SU-DHL-6 (cell line): ENCODE measurements at regions not wholly inside any gene's neighbourhood (a gene's known extent, or its start where the extent isn't known, plus 50 kb on each side); places are given as distances from the start of the nearest gene placed in this dataset.
"Not testable (repeated sequence)": the region's sequence is repeated elsewhere in the genome, so short reads cannot be mapped to it uniquely, and the experiment has no call there.

Experiments used
- H2AFZ ChIP-seq: fragments of 200-600 bp; sonication (generic); 2 replicates; pipeline ENCODE4 v1.6.1; 2014; ENCODE audit warnings: low read depth, mild to moderate bottlenecking, moderate library complexity, mixed read lengths, antibody characterized with exemption, low read length; ENCODE audit not compliant: severe bottlenecking
- H3F3A ChIP-seq: fragments of 200-600 bp; shearing (Covaris generic); 2 replicates; pipeline ENCODE4 v1.6.0; 2016; ENCODE audit warnings: antibody characterized with exemption, mild to moderate bottlenecking; ENCODE audit not compliant: insufficient read depth
- H3K27ac ChIP-seq: fragments of 200-600 bp; sonication (generic); 2 replicates; pipeline ENCODE4 v1.5.1; 2016; ENCODE audit warnings: low read depth, mild to moderate bottlenecking, low read length, moderate library complexity, mixed read lengths
- H3K27me3 ChIP-seq: fragments of 200-600 bp; sonication (generic), shearing (Covaris generic); 2 replicates; pipeline ENCODE4 v1.6.0; 2014; ENCODE audit warnings: mild to moderate bottlenecking, low read length
- H3K36me3 ChIP-seq: fragments of 200-600 bp; sonication (generic); 2 replicates; pipeline ENCODE4 v1.6.1; 2014; ENCODE audit warnings: mild to moderate bottlenecking, low read length, mixed read lengths
- H3K4me2 ChIP-seq: fragments of 300-600, 200-600 bp; shearing (Covaris generic), sonication (generic); 2 replicates; pipeline ENCODE4 v1.6.0; 2014; ENCODE audit warnings: low read length, low read depth, mild to moderate bottlenecking; ENCODE audit not compliant: poor library complexity, severe bottlenecking
- H3K4me3 ChIP-seq: fragments of 200-600 bp; sonication (generic); 2 replicates; pipeline ENCODE4 v1.5.1; 2014; ENCODE audit warnings: antibody characterized with exemption, low read length, mild to moderate bottlenecking, mixed read lengths; ENCODE audit not compliant: insufficient read depth, poor library complexity, severe bottlenecking
- H3K79me2 ChIP-seq: fragments of 200-600 bp; sonication (generic); 2 replicates; pipeline ENCODE4 v1.6.1; 2014; ENCODE audit warnings: mild to moderate bottlenecking, low read length, moderate library complexity; ENCODE audit not compliant: insufficient read depth
- H3K9ac ChIP-seq: fragments of 200-600 bp; sonication (generic); 2 replicates; pipeline ENCODE4 v1.7.0; 2014; ENCODE audit warnings: mild to moderate bottlenecking, low read length
- H3K9me2 ChIP-seq: fragments of 200-600 bp; sonication (generic); replicated peaks from 2 replicates; pipeline ENCODE4 v1.6.1; 2014; ENCODE audit warnings: low read length; ENCODE audit not compliant: insufficient read depth
- H3K9me3 ChIP-seq: fragments of 200-600 bp; sonication (generic); 2 replicates; pipeline ENCODE4 v1.6.1; 2014; ENCODE audit warnings: low read length, mixed read lengths; ENCODE audit not compliant: insufficient read depth
- H4K20me1 ChIP-seq: fragments of 200-600 bp; sonication (generic); 2 replicates; pipeline ENCODE4 v1.6.1; 2014; ENCODE audit warnings: low read depth, mild to moderate bottlenecking, antibody characterized with exemption, low read length, moderate library complexity, mixed read lengths

DNA sequence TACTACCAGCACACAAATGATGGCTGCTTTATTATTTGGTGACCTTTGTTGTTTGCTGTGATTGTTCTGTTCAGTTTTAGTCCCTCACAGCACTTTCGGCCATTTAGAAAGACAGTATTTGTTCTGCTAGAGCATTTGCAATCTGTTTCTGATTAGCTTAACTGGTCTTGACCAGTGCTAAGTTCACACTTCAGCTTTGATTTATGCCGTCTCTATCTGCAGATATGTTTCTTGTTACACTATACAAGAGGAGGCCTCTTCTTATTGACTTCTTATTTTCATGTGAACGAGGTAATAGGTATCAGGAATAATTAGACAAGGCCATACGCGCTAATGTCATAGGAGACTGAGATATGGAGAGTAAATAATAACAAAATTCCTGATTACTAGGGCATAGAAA lies 253.0 kb upstream of the PLGLB2 start:
- not testable (repeated sequence) for H3K9me3 ChIP-seq, H3K27me3 ChIP-seq, H4K20me1 ChIP-seq, H3F3A ChIP-seq, H3K9ac ChIP-seq, H3K9me2 ChIP-seq, H3K4me3 ChIP-seq, H3K27ac ChIP-seq, H2AFZ ChIP-seq, H3K79me2 ChIP-seq, H3K36me3 ChIP-seq, H3K4me2 ChIP-seq

DNA sequence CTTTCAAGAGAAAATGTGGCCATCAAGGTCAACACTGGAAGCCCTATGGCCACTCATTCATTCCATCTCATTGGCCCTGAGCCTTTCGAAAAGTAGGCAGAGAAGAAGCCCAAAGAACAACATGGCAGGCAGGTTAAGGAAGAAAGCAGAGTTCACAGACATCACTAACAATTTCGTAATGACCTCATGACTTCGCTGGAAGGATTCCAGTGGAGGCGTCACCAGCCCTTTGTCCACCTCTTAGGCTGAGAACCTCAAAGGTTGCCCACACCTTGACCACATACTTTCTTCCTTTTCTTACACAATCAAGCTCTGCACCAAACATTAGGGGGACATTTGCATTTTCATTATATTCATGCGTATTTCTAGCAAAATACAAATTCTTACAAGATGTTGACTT lies 252.4 kb upstream of the PLGLB2 start:
- not testable (repeated sequence) for H3K4me2 ChIP-seq

DNA sequence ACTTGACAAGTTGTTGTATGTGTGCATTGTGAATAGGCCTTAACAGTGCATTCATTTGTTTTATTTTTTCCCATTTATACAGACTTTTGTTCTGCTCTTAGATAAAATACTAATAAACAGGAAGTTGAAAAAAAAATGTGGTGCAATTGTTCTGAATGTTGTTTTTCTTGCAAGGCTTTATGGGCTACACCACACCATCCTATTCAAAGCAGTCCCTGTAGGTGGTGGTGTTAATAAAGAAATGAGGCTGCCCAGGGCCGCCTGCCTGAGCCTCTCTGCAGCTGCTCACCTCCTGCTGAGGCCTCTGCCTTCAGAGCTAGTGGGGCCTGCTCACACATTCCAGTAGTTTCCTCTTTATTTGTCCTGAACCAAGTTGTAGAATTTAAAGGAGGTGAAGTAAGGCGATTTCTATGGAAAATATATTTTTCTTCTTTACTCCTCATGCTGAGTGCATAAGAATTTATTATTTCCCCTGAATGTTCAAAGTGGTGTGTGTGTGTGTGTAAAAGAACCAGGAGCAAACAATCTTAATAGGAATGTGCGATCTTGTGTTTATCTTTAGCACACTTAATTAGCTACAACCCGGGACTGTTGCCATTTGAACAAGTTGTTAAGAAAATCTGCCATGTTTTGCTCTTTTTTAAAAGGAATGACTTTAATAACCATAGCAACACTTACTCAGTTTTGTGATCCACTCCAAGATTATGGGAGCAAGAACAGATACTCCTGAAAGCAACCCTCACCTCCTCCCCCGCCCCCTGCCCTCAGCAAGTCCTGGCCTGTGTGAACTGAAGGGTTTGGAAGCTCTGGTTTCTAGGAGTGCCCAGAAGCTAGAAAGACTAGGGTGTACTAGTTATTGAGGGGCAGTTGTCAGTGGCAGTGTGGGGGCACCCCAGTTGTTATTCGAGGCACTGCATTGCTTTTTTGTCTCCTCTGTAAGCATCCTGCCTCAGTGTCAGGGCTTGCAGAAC lies 251.6 kb upstream of the PLGLB2 start:
- H3K27me3 ChIP-seq, H3K9ac ChIP-seq, H4K20me1 ChIP-seq, H2AFZ ChIP-seq, H3K4me3 ChIP-seq, H3K9me3 ChIP-seq, H3K36me3 ChIP-seq, H3K79me2 ChIP-seq, H3F3A ChIP-seq, H3K9me2 ChIP-seq, H3K4me2 ChIP-seq: not testable (repeated sequence)
- H3K27ac ChIP-seq, result peak overlapping the region; percentile 64

More for the DNA sequence above, 252.4 kb upstream of the PLGLB2 start:
- not testable (repeated sequence) for H3F3A ChIP-seq, H3K4me3 ChIP-seq, H3K9me2 ChIP-seq, H3K27me3 ChIP-seq, H4K20me1 ChIP-seq, H3K9ac ChIP-seq, H3K9me3 ChIP-seq, H3K79me2 ChIP-seq, H3K27ac ChIP-seq, H2AFZ ChIP-seq, H3K36me3 ChIP-seq

DNA sequence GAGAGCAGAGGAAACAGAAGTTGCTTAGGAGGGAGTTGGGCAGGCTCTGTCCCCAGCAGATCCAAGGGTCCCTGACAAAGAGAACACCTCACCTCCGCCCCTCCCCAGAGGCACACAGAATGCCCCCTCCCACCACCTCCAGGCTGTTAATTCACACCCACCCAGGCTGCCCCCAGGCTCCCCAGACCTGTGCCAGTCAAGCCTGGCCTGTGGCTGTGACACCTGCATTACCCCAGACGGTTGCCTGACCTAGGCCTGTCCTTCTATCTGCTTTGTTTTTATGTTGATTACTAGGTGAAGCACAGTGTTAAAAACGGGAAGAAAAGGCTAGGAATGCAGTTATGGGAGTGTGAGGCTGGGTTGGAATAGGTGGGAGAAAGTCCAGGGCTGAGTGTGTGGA lies 250.8 kb upstream of the PLGLB2 start:
- not testable (repeated sequence) for H3K27me3 ChIP-seq, H3F3A ChIP-seq, H3K9me3 ChIP-seq, H2AFZ ChIP-seq, H4K20me1 ChIP-seq, H3K36me3 ChIP-seq, H3K79me2 ChIP-seq, H3K9me2 ChIP-seq, H3K4me3 ChIP-seq, H3K4me2 ChIP-seq
- Histone ChIP-seq H3K9ac (0 out of 2 replicates have a peak overlapping the region, but pooled peaks have one; percentile 43), H3K27ac (peak overlapping the region; percentile 93)

DNA sequence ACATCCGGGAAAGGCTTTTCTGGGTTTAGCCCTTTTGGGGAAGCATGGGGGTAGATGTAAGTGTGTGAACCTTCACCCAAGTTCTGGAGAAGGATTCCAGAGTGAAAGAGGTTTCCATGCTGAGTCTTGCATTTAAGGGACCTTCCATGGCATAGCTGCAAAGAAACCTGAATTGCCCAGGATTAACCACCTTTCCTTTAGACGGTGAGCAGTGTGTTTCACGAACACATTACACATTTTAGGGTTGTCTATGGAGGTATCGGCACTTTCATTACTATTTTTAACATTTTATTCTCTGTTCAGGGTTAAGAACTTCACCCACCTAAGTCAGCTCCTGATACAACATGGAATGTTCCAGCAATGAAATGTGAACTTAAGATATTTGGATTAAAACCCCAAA lies 250.2 kb upstream of the PLGLB2 start:
- H3K27me3 ChIP-seq, H3K9me2 ChIP-seq, H3K4me3 ChIP-seq, H3K36me3 ChIP-seq, H3K9me3 ChIP-seq, H3F3A ChIP-seq, H4K20me1 ChIP-seq, H2AFZ ChIP-seq, H3K79me2 ChIP-seq: not testable (repeated sequence)
- peak overlapping the region; percentile 93 for H3K27ac ChIP-seq
- H3K4me2 ChIP-seq, result peak overlapping the region; percentile 53
- peak overlapping the region; percentile 43; the same call in 1 of the 2 replicates for H3K9ac ChIP-seq

DNA sequence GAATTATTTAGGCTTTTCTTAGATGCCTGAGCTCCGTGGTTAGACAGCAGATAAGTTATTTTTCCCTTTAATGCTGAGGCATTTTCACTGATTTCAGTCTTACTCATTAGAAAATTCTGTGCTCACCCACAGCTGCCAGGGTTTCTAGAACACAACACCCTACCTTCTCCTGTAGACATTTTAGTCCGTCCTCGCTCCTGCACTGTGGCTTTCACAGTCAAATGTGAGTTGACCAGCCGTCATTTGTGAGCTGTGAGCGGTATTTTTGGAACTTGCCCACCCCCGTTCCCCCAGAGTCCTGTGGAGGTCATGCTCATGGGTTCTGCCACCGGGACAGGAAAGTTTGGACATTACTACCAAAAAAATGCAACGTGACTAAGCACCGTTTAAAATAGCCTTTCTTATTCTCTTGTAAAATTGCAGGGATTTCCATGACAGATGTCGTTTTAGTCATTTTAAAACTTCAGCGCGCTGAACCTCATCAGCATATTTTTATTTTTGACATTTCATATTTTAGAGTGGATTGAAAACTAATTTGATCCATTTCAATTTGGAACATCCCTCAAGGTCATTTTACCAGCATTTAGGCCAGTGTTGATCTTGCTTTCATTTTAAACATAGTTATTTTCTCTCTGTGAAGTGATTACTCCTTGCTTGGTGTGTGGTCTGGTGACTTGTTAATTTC lies 249.6 kb upstream of the PLGLB2 start:
- not testable (repeated sequence) for H2AFZ ChIP-seq, H3F3A ChIP-seq, H4K20me1 ChIP-seq, H3K27me3 ChIP-seq, H3K9me3 ChIP-seq, H3K9me2 ChIP-seq, H3K36me3 ChIP-seq, H3K4me3 ChIP-seq, H3K79me2 ChIP-seq
- peak overlapping the region; percentile 45 for H3K9ac ChIP-seq
- H3K4me2 ChIP-seq, result peak overlapping the region; percentile 52
- H3K27ac ChIP-seq, result peak overlapping the region; percentile 89

DNA sequence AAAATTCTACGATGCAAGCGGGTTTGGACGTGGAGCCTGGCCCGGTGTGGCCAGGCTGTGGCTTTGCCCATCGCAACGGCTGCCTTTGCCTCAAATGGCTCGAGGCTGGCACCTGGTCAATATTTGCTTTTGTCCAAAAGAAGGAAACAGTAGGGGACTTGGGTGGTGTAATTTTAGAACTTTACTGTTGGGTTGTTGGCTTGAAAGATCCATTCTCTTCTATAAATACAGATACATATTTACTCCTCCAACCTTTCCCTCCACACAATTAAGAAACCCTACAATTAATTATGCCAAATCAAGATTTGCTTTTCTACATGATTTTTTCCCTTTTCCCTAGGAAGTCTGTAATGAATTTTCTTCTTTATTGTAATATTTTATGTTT lies 249.0 kb upstream of the PLGLB2 start:
- not testable (repeated sequence) for H4K20me1 ChIP-seq, H3F3A ChIP-seq, H3K79me2 ChIP-seq, H3K4me3 ChIP-seq, H2AFZ ChIP-seq, H3K9me2 ChIP-seq, H3K9me3 ChIP-seq, H3K36me3 ChIP-seq, H3K27me3 ChIP-seq
- peak overlapping the region; percentile 89 for H3K27ac ChIP-seq
- peak overlapping the region; percentile 52 for H3K4me2 ChIP-seq
- peak overlapping the region; percentile 45 for H3K9ac ChIP-seq

DNA sequence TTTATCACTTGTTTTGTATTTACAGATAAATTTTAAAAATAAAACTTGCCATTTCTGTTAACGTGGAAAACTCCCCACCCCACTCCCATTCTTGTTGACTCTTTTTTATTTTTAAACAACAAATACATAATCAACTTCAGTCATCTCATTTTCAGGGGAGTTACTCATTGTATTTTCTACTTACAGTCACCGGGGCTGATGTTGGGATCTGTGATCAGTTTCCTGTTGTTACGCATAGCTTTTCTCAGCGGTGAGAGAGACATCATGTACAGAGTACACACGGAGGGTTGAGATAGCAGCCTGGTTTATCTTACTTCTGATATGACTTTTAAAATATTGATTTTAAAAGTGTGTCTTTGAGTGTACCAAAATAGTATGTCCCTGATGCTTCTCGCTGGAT lies 248.0 kb upstream of the PLGLB2 start:
- Histone ChIP-seq H3K9ac (peak overlapping the region; percentile 52), H3K4me2 (peak overlapping the region; percentile 57), H3K27ac (peak overlapping the region; percentile 93)
- not testable (repeated sequence) for H3K79me2 ChIP-seq, H3K9me2 ChIP-seq, H3K4me3 ChIP-seq, H3K9me3 ChIP-seq, H3F3A ChIP-seq, H4K20me1 ChIP-seq, H3K36me3 ChIP-seq, H3K27me3 ChIP-seq, H2AFZ ChIP-seq
